ENCODE measurements at regions not wholly inside any gene's neighbourhood (a gene's known extent, or its start where the extent isn't known, plus 50 kb on each side); places are given as distances from the start of the nearest gene placed in this dataset.

- TF ChIP-seq CTCF (IDR thresholded peaks at IDR 0.05) (no peak), POLR2A (IDR thresholded peaks at IDR 0.05) (no peak), EP300 (IDR thresholded peaks at IDR 0.05) (no peak), POLR2AphosphoS5 (IDR thresholded peaks at IDR 0.05) (no peak)
Observed at GRCh38 chr1:96030312-96030711, 691.3 kb upstream of the PTBP2 start.
